Breast epithelium (tissue), 4 donors: ENCODE measurements at regions not wholly inside any gene's neighbourhood (a gene's known extent, or its start where the extent isn't known, plus 50 kb on each side); places are given as distances from the start of the nearest gene placed in this dataset.

Source experiments
- DNase-seq, 2 donors: peaks; one replicate each; pipeline ENCODE4 v3.0.0-alpha.2; 2019; ENCODE audit warnings: low spot score in 2 of 2
- H3K27ac ChIP-seq, 2 donors: fragments of 200-600 bp; sonication (generic) in 1 of 2; one replicate each; pipeline ENCODE4 v1.5.1; 2016 to 2019; ENCODE audit warnings: mild to moderate bottlenecking in 1 of 2
- H3K27me3 ChIP-seq, 2 donors: fragments of 200-600 bp; sonication (generic) in 1 of 2; one replicate each; pipeline versions ENCODE4 v1.5.1 to v1.6.0; 2017 to 2019; ENCODE audit warnings: control low read depth in 1 of 2, mild to moderate bottlenecking in 1 of 2
- H3K36me3 ChIP-seq: fragments of 200-600 bp; one replicate; pipeline ENCODE4 v1.5.1; 2019
- H3K4me1 ChIP-seq, 2 donors: fragments of 200-600 bp; sonication (generic); one replicate each; pipeline ENCODE4 v1.5.1; 2016 to 2019; ENCODE audit warnings: control low read depth in 1 of 2
- H3K4me3 ChIP-seq, 3 donors: fragments of 200-600 bp; sonication (generic); 1 replicate in 2 of 3; 2 replicates in 1 of 3; pipeline ENCODE4 v1.5.1; 2016 to 2019; ENCODE audit warnings: mild to moderate bottlenecking in 3 of 3, moderate library complexity in 2 of 3
- H3K9me3 ChIP-seq, 2 donors: fragments of 200-600 bp; sonication (generic) in 1 of 2; one replicate each; pipeline ENCODE4 v1.5.1; 2016 to 2019; ENCODE audit warnings: control low read depth in 1 of 2
- CTCF ChIP-seq, 3 donors: fragments of 450-650 bp; IDR thresholded peaks; one replicate each; pipeline ENCODE4 v1.5.1; 2016 to 2017; ENCODE audit warnings: antibody characterized with exemption in 3 of 3, mild to moderate bottlenecking in 3 of 3, moderate library complexity in 3 of 3
- POLR2A ChIP-seq: fragments of 450-650 bp; IDR thresholded peaks from one replicate; pipeline ENCODE4 v1.6.1; 2016; ENCODE audit warnings: antibody characterized with exemption, mild to moderate bottlenecking, moderate library complexity
- POLR2AphosphoS5 ChIP-seq, 3 donors: sonication (generic); formaldehyde crosslinking; IDR thresholded peaks; one replicate each; pipeline ENCODE4 v1.6.1; 2017; ENCODE audit warnings: antibody characterized with exemption in 3 of 3
- intact Hi-C: fragments of 100-400 bp; cut with DNase I; formaldehyde crosslinking; loops from one replicate; pipeline ENCODE4 v1.15.1; 2023; ENCODE audit warnings: low total_unique reads

- intact Hi-C loops, result no loop called here
- Histone ChIP-seq H3K4me1 (no peaks in the 10 kb centered on the region), H3K36me3 (no peaks in the 10 kb centered on the region), H3K9me3 (no peaks in the 10 kb centered on the region), H3K27me3 (no peaks in the 10 kb centered on the region), H3K4me3 (no peak overlapping the region), H3K27ac (no peak overlapping the region)
- no peak for DNase-seq
- no peak for TF ChIP-seq POLR2AphosphoS5 (IDR thresholded peaks at IDR 0.05)
- no peak for TF ChIP-seq POLR2A
Measured at GRCh38 chr4:119858176-119858575, 208.5 kb downstream of the MAD2L1 start.

GRCh38 chr4:119854364-119854763, 212.3 kb downstream of the MAD2L1 start:
- DNase-seq, result no peak

GRCh38 chr4:119851649-119852048, 215.0 kb downstream of the MAD2L1 start:
- H3K9me3 ChIP-seq, result peaks cover 0 to 4% of the 10 kb centered on the region in 2 donors
- DNase-seq, result no peak
- intact Hi-C loops, result no loop called here
- no peaks in the 10 kb centered on the region for H3K4me1 ChIP-seq
- H3K27me3 ChIP-seq, result no peaks in the 10 kb centered on the region
- no peak overlapping the region for H3K4me3 ChIP-seq
- H3K36me3 ChIP-seq, result no peaks in the 10 kb centered on the region
- TF ChIP-seq POLR2A (no peak), CTCF (IDR thresholded peaks at IDR 0.05) (no peak), POLR2AphosphoS5 (IDR thresholded peaks at IDR 0.05) (no peak)
- no peak overlapping the region for H3K27ac ChIP-seq

More at GRCh38 chr4:119854364-119854763, 212.3 kb downstream of the MAD2L1 start:
- Histone ChIP-seq H3K9me3 (no peaks in the 10 kb centered on the region), H3K27me3 (no peaks in the 10 kb centered on the region), H3K27ac (no peak overlapping the region), H3K4me3 (no peak overlapping the region), H3K36me3 (no peaks in the 10 kb centered on the region), H3K4me1 (no peaks in the 10 kb centered on the region)
- TF ChIP-seq CTCF (IDR thresholded peaks at IDR 0.05) (no peak), POLR2AphosphoS5 (IDR thresholded peaks at IDR 0.05) (no peak), POLR2A (no peak)
- intact Hi-C loops, result no loop called here

GRCh38 chr4:119841361-119841760, 212.8 kb upstream of the PDE5A start:
- no peak overlapping the region for H3K4me3 ChIP-seq
- intact Hi-C loops, result no loop called here
- no peak for TF ChIP-seq POLR2A
- no peak for TF ChIP-seq CTCF (IDR thresholded peaks at IDR 0.05)
- no peak for TF ChIP-seq POLR2AphosphoS5 (IDR thresholded peaks at IDR 0.05)
- no peak for DNase-seq
- H3K36me3 ChIP-seq, result no peaks in the 10 kb centered on the region
- H3K9me3 ChIP-seq, result no peaks in the 10 kb centered on the region
- H3K4me1 ChIP-seq, result no peaks in the 10 kb centered on the region
- H3K27me3 ChIP-seq, result no peaks in the 10 kb centered on the region
- H3K27ac ChIP-seq, result no peak overlapping the region

GRCh38 chr4:119835613-119835910, 207.0 kb upstream of the PDE5A start:
- Histone ChIP-seq H3K4me3 (no peak overlapping the region), H3K4me1 (no peaks in the 10 kb centered on the region), H3K36me3 (no peaks in the 10 kb centered on the region), H3K9me3 (no peaks in the 10 kb centered on the region), H3K27ac (no peak overlapping the region), H3K27me3 (no peaks in the 10 kb centered on the region)
- intact Hi-C loops, result no loop called here
- DNase-seq, result no peak
- TF ChIP-seq CTCF (IDR thresholded peaks at IDR 0.05) (no peak), POLR2AphosphoS5 (IDR thresholded peaks at IDR 0.05) (no peak), POLR2A (no peak)
